Activated CD8-positive, alpha-beta T cell treated with anti-CD3 and anti-CD28 coated beads, Interleukin-2, amount 10 ng/mL, durations not matched to agents 7 days and 5 days (primary cell): ENCODE measurements at regions not wholly inside any gene's neighbourhood (a gene's known extent, or its start where the extent isn't known, plus 50 kb on each side); places are given as distances from the start of the nearest gene placed in this dataset.

Experiments
- ATAC-seq: fragments of 150-1000 bp; cut with Tn5 transposase; one replicate; pipeline ENCODE4 v1.10.0; 2021; ENCODE audit warnings: moderate library complexity
- CTCF ChIA-PET: fragments of 350-600 bp; sonication (Branson Sonifier 250); formaldehyde crosslinking; loops from one replicate; lab custom pipeline; 2021; ENCODE audit warnings: antibody characterized with exemption; lab: Charles Lee
- POLR2A ChIA-PET: fragments of 350-600 bp; sonication (Branson Sonifier 250); formaldehyde crosslinking; loops from one replicate; lab custom pipeline; 2021; ENCODE audit warnings: antibody characterized with exemption; lab: Charles Lee
- DNase-seq: peaks from one replicate; pipeline ENCODE4 v3.0.0-alpha.2; 2020
- H3K27ac Mint-ChIP-seq: one replicate; pipeline ENCODE4 v1.8.0; 2021; ENCODE audit warnings: mild to moderate bottlenecking, mixed read lengths
- H3K27me3 Mint-ChIP-seq: one replicate; pipeline ENCODE4 v1.8.0; 2021; ENCODE audit warnings: low read depth, mixed read lengths
- H3K36me3 Mint-ChIP-seq: one replicate; pipeline ENCODE4 v1.8.0; 2021; ENCODE audit warnings: low read depth, mixed read lengths
- H3K4me1 Mint-ChIP-seq: one replicate; pipeline ENCODE4 v1.8.0; 2021; ENCODE audit warnings: low read depth, mixed read lengths
- H3K4me3 Mint-ChIP-seq: one replicate; pipeline ENCODE4 v1.8.0; 2021; ENCODE audit warnings: mild to moderate bottlenecking, mixed read lengths
- H3K9me3 Mint-ChIP-seq: one replicate; pipeline ENCODE4 v1.8.0; 2022; ENCODE audit warnings: mixed read lengths; ENCODE audit not compliant: insufficient read depth

GRCh38 chr16:5557448-5557847, 459.9 kb upstream of the EEF2KMT start:
- DNase-seq (no peak), ATAC-seq (no peak)
- H3K36me3 Mint-ChIP-seq: no peaks in the 10 kb centered on the region
- no peaks in the 10 kb centered on the region for H3K27me3 Mint-ChIP-seq
- no peak overlapping the region for H3K27ac Mint-ChIP-seq
- ChIA-PET POLR2A (no interaction called here), CTCF (no interaction called here)
- H3K4me3 Mint-ChIP-seq: no peak overlapping the region
- H3K9me3 Mint-ChIP-seq: peaks cover 14% of the 10 kb centered on the region
- no peaks in the 10 kb centered on the region for H3K4me1 Mint-ChIP-seq

GRCh38 chr16:5556158-5556810, 458.7 kb upstream of the EEF2KMT start:
- no peak for ATAC-seq
- no peak overlapping the region for H3K27ac Mint-ChIP-seq
- no peaks in the 10 kb centered on the region for H3K27me3 Mint-ChIP-seq
- POLR2A ChIA-PET: no interaction called here
- H3K4me1 Mint-ChIP-seq: no peaks in the 10 kb centered on the region
- H3K4me3 Mint-ChIP-seq: no peak overlapping the region
- H3K36me3 Mint-ChIP-seq: no peaks in the 10 kb centered on the region
- CTCF ChIA-PET: no interaction called here
- DNase-seq: no peak
- peaks cover 8% of the 10 kb centered on the region for H3K9me3 Mint-ChIP-seq

- Mint-ChIP-seq H3K27me3 (no peaks in the 10 kb centered on the region), H3K9me3 (no peaks in the 10 kb centered on the region), H3K27ac (no peak overlapping the region), H3K4me1 (no peaks in the 10 kb centered on the region), H3K4me3 (no peak overlapping the region), H3K36me3 (no peaks in the 10 kb centered on the region)
- CTCF ChIA-PET: interaction anchor here (1.3 kb wide), 1 partner anchor 64 kb away, joined by 4 read pairs; no protein-coding TSS in a partner anchor
- no peak for DNase-seq
- POLR2A ChIA-PET: no interaction called here
- ATAC-seq: no peak
These were observed 454.3 kb upstream of the EEF2KMT start for GRCh38 chr16:5551909-5552308.

GRCh38 chr16:5549802-5550201, 452.2 kb upstream of the EEF2KMT start:
- Mint-ChIP-seq H3K9me3 (no peaks in the 10 kb centered on the region), H3K4me1 (no peaks in the 10 kb centered on the region), H3K27ac (no peak overlapping the region), H3K4me3 (no peak overlapping the region), H3K27me3 (no peaks in the 10 kb centered on the region), H3K36me3 (no peaks in the 10 kb centered on the region)
- ATAC-seq (no peak), DNase-seq (no peak)
- CTCF ChIA-PET: no interaction called here
- POLR2A ChIA-PET: no interaction called here

- no peak for ATAC-seq
- CTCF ChIA-PET: no interaction called here
These were observed 443.8 kb upstream of the EEF2KMT start for GRCh38 chr16:5541356-5541755.

GRCh38 chr16:5537347-5537746, 439.8 kb upstream of the EEF2KMT start:
- DNase-seq (no peak), ATAC-seq (no peak)
- H3K4me3 Mint-ChIP-seq: no peak overlapping the region
- H3K4me1 Mint-ChIP-seq: no peaks in the 10 kb centered on the region
- ChIA-PET POLR2A (no interaction called here), CTCF (no interaction called here)
- H3K27ac Mint-ChIP-seq: no peak overlapping the region
- H3K36me3 Mint-ChIP-seq: no peaks in the 10 kb centered on the region
- no peaks in the 10 kb centered on the region for H3K9me3 Mint-ChIP-seq
- H3K27me3 Mint-ChIP-seq: no peaks in the 10 kb centered on the region

More at GRCh38 chr16:5541356-5541755, 443.8 kb upstream of the EEF2KMT start:
- Mint-ChIP-seq H3K4me1 (no peaks in the 10 kb centered on the region), H3K36me3 (no peaks in the 10 kb centered on the region), H3K4me3 (no peak overlapping the region), H3K27me3 (no peaks in the 10 kb centered on the region), H3K9me3 (no peaks in the 10 kb centered on the region), H3K27ac (no peak overlapping the region)
- POLR2A ChIA-PET: no interaction called here
- no peak for DNase-seq

GRCh38 chr16:5533321-5533888, 435.8 kb upstream of the EEF2KMT start:
- H3K4me1 Mint-ChIP-seq: no peaks in the 10 kb centered on the region
- ChIA-PET POLR2A (no interaction called here), CTCF (no interaction called here)
- DNase-seq: no peak
- H3K9me3 Mint-ChIP-seq: no peaks in the 10 kb centered on the region
- no peaks in the 10 kb centered on the region for H3K36me3 Mint-ChIP-seq
- no peak for ATAC-seq
- H3K27ac Mint-ChIP-seq: no peak overlapping the region
- H3K27me3 Mint-ChIP-seq: no peaks in the 10 kb centered on the region
- H3K4me3 Mint-ChIP-seq: no peak overlapping the region

GRCh38 chr16:5527817-5528216, 430.2 kb upstream of the EEF2KMT start:
- no peak overlapping the region for H3K27ac Mint-ChIP-seq
- ATAC-seq (no peak), DNase-seq (no peak)
- no peak overlapping the region for H3K4me3 Mint-ChIP-seq
- H3K36me3 Mint-ChIP-seq: no peaks in the 10 kb centered on the region
- H3K27me3 Mint-ChIP-seq: no peaks in the 10 kb centered on the region
- POLR2A ChIA-PET: no interaction called here
- no peaks in the 10 kb centered on the region for H3K4me1 Mint-ChIP-seq
- CTCF ChIA-PET: no interaction called here
- H3K9me3 Mint-ChIP-seq: no peaks in the 10 kb centered on the region

- ChIA-PET CTCF (no interaction called here), POLR2A (no interaction called here)
- no peak overlapping the region for H3K27ac Mint-ChIP-seq
These were observed 429.2 kb upstream of the EEF2KMT start for GRCh38 chr16:5526826-5527225.

GRCh38 chr16:5523829-5524228, 426.2 kb upstream of the EEF2KMT start:
- Mint-ChIP-seq H3K36me3 (no peaks in the 10 kb centered on the region), H3K27ac (no peak overlapping the region), H3K27me3 (no peaks in the 10 kb centered on the region), H3K4me1 (no peaks in the 10 kb centered on the region), H3K9me3 (no peaks in the 10 kb centered on the region), H3K4me3 (no peak overlapping the region)
- ATAC-seq (no peak), DNase-seq (no peak)
- ChIA-PET POLR2A (no interaction called here), CTCF (no interaction called here)

More at GRCh38 chr16:5526826-5527225, 429.2 kb upstream of the EEF2KMT start:
- no peaks in the 10 kb centered on the region for H3K27me3 Mint-ChIP-seq
- ATAC-seq: no peak
- H3K9me3 Mint-ChIP-seq: no peaks in the 10 kb centered on the region
- no peak overlapping the region for H3K4me3 Mint-ChIP-seq
- no peaks in the 10 kb centered on the region for H3K4me1 Mint-ChIP-seq
- no peaks in the 10 kb centered on the region for H3K36me3 Mint-ChIP-seq
- no peak for DNase-seq

GRCh38 chr16:5516115-5516514, 418.5 kb upstream of the EEF2KMT start:
- POLR2A ChIA-PET: no interaction called here
- CTCF ChIA-PET: no interaction called here
- Mint-ChIP-seq H3K36me3 (no peaks in the 10 kb centered on the region), H3K27ac (no peak overlapping the region), H3K9me3 (no peaks in the 10 kb centered on the region), H3K4me3 (no peak overlapping the region), H3K4me1 (no peaks in the 10 kb centered on the region), H3K27me3 (no peaks in the 10 kb centered on the region)
- no peak for ATAC-seq
- DNase-seq: no peak

GRCh38 chr16:5512014-5512413, 414.4 kb upstream of the EEF2KMT start:
- POLR2A ChIA-PET: no interaction called here
- CTCF ChIA-PET: no interaction called here
- no peak for DNase-seq
- no peaks in the 10 kb centered on the region for H3K27me3 Mint-ChIP-seq
- H3K4me1 Mint-ChIP-seq: no peaks in the 10 kb centered on the region
- H3K4me3 Mint-ChIP-seq: no peak overlapping the region
- no peak overlapping the region for H3K27ac Mint-ChIP-seq
- no peaks in the 10 kb centered on the region for H3K9me3 Mint-ChIP-seq
- ATAC-seq: no peak
- H3K36me3 Mint-ChIP-seq: no peaks in the 10 kb centered on the region
